ENCODE measurements at regions not wholly inside any gene's neighbourhood (a gene's known extent, or its start where the extent isn't known, plus 50 kb on each side); places are given as distances from the start of the nearest gene placed in this dataset.

GRCh38 chr11:79744941-79745340 lies 304.1 kb upstream of the TENM4 start:
- H3K27me3 ChIP-seq (ENCODE audit: control insufficient read depth, insufficient read depth, low read length), result no peaks in the 10 kb centered on the region
- in situ Hi-C loops (cut with HindIII; ENCODE audit: low pct_unique_long_range_greater_than_20kb, low sequenced_read_pairs), result no loop called here
- no TSS peak for BruUV-seq (replicated peaks)
- no peak for TF ChIP-seq REST (IDR thresholded peaks at IDR 0.05; ENCODE audit: insufficient read depth in 1 of 2, low read depth in 2 of 2, low read length in 1 of 2)
- no peak for TF ChIP-seq CTCF (IDR thresholded peaks at IDR 0.05)
- TF ChIP-seq TCF7L2 (IDR thresholded peaks at IDR 0.05; ENCODE audit: low read depth, low read length), result no peak
- no peak for TF ChIP-seq SIN3A (IDR thresholded peaks at IDR 0.05; ENCODE audit: borderline replicate concordance, insufficient read depth, low read depth, low read length)
- no peak for TF ChIP-seq POLR2AphosphoS5 (IDR thresholded peaks at IDR 0.05; ENCODE audit: low read depth, low read length)
- no peak for ATAC-seq
- ChIA-PET POLR2A (no interaction called here), CTCF (no interaction called here)
- H3K4me3 ChIP-seq (ENCODE audit: low read depth in 2 of 2, low read length in 2 of 2), result no peak overlapping the region
- intact Hi-C loops (cut with micrococcal nuclease; ENCODE audit: unreplicated experiment), result no loop called here
- no peaks in the 10 kb centered on the region for H3K4me1 ChIP-seq (ENCODE audit: control insufficient read depth, insufficient read depth, low read length)
- DNase-seq (ENCODE audit: low read depth, low spot score), result no peak
- H3K36me3 ChIP-seq (ENCODE audit: control insufficient read depth, insufficient read depth, low read length), result no peaks in the 10 kb centered on the region
- H3K9me3 ChIP-seq (ENCODE audit: control insufficient read depth, insufficient read depth, low read depth, low read length), result no peaks in the 10 kb centered on the region
- no peak overlapping the region for H3K27ac ChIP-seq (ENCODE audit: low read length)

- H3K27me3 ChIP-seq (ENCODE audit: control insufficient read depth, insufficient read depth, low read length), result no peaks in the 10 kb centered on the region
- BruUV-seq (replicated peaks), result no TSS peak
- in situ Hi-C loops (cut with HindIII; ENCODE audit: low pct_unique_long_range_greater_than_20kb, low sequenced_read_pairs) (no loop called here), intact Hi-C loops (cut with micrococcal nuclease; ENCODE audit: unreplicated experiment) (no loop called here)
- TF ChIP-seq TCF7L2 (IDR thresholded peaks at IDR 0.05; ENCODE audit: low read depth, low read length), result no peak
- no peak for TF ChIP-seq REST (IDR thresholded peaks at IDR 0.05; ENCODE audit: insufficient read depth in 1 of 2, low read depth in 2 of 2, low read length in 1 of 2)
- TF ChIP-seq POLR2AphosphoS5 (IDR thresholded peaks at IDR 0.05; ENCODE audit: low read depth, low read length), result no peak
- TF ChIP-seq CTCF (IDR thresholded peaks at IDR 0.05), result no peak
- TF ChIP-seq SIN3A (IDR thresholded peaks at IDR 0.05; ENCODE audit: borderline replicate concordance, insufficient read depth, low read depth, low read length), result no peak
- H3K9me3 ChIP-seq (ENCODE audit: control insufficient read depth, insufficient read depth, low read depth, low read length), result no peaks in the 10 kb centered on the region
- ChIA-PET CTCF (no interaction called here), POLR2A (no interaction called here)
- no peaks in the 10 kb centered on the region for H3K4me1 ChIP-seq (ENCODE audit: control insufficient read depth, insufficient read depth, low read length)
- DNase-seq (ENCODE audit: low read depth, low spot score) (no peak), ATAC-seq (no peak)
- no peaks in the 10 kb centered on the region for H3K36me3 ChIP-seq (ENCODE audit: control insufficient read depth, insufficient read depth, low read length)
- no peak overlapping the region for H3K27ac ChIP-seq (ENCODE audit: low read length)
- no peak overlapping the region for H3K4me3 ChIP-seq (ENCODE audit: low read depth in 2 of 2, low read length in 2 of 2)
Observed at GRCh38 chr11:79742176-79742575, 301.3 kb upstream of the TENM4 start.

All from Panc1 (cell line).